CD4-positive, alpha-beta T cell (primary cell): ENCODE measurements at regions not wholly inside any gene's neighbourhood (a gene's known extent, or its start where the extent isn't known, plus 50 kb on each side); places are given as distances from the start of the nearest gene placed in this dataset.

Experiments
- ATAC-seq: fragments of 200-7000 bp; cut with Tn5 transposase; one replicate; pipeline ENCODE4 v1.10.0; 2022; ENCODE audit warnings: mild to moderate bottlenecking; ENCODE audit not compliant: poor library complexity
- CTCF ChIA-PET: fragments of 350-600 bp; sonication (Branson Sonifier 250); formaldehyde crosslinking; loops from one replicate; lab custom pipeline; 2021; ENCODE audit warnings: antibody characterized with exemption, inconsistent platforms; lab: Charles Lee
- POLR2A ChIA-PET: fragments of 350-600 bp; sonication (Branson Sonifier 250); formaldehyde crosslinking; loops from one replicate; lab custom pipeline; 2021; ENCODE audit warnings: antibody characterized with exemption, inconsistent platforms; lab: Charles Lee
- DNase-seq, 14 experiments: peaks; one replicate each; pipeline ENCODE4 v3.0.0-alpha.2; 2013 to 2020; ENCODE audit warnings: mixed read lengths in 2 of 14
- H3K27ac ChIP-seq, 2 donors: one replicate each; pipeline versions ENCODE4 v1.5.1 to v1.7.0; 2013; ENCODE audit warnings: low read length in 2 of 2, low read depth in 1 of 2, mild to moderate bottlenecking in 1 of 2
- H3K27me3 ChIP-seq, 2 experiments: 1 replicate in 1 of 2; 2 replicates in 1 of 2; pipeline versions ENCODE4 v1.6.1 to v1.7.0; 2013; ENCODE audit warnings: low read length in 2 of 2, control low read depth in 1 of 2, mild to moderate bottlenecking in 1 of 2, moderate library complexity in 1 of 2; ENCODE audit not compliant: insufficient read depth in 2 of 2, control insufficient read depth in 1 of 2
- H3K36me3 ChIP-seq: one replicate; pipeline ENCODE4 v1.6.1; 2013; ENCODE audit warnings: low read length, control low read depth; ENCODE audit not compliant: insufficient read depth
- H3K4me1 ChIP-seq: one replicate; pipeline ENCODE4 v1.6.1; 2013; ENCODE audit warnings: low read length, control low read depth; ENCODE audit not compliant: insufficient read depth
- H3K4me3 ChIP-seq: one replicate; pipeline ENCODE4 v1.5.1; 2013; ENCODE audit warnings: mild to moderate bottlenecking, low read length, moderate library complexity
- H3K9me3 ChIP-seq, 2 experiments: 1 replicate in 1 of 2; 2 replicates in 1 of 2; pipeline versions ENCODE4 v1.6.1 to v1.7.0; 2013; ENCODE audit warnings: low read length in 2 of 2, mild to moderate bottlenecking in 2 of 2, control low read depth in 1 of 2, moderate library complexity in 1 of 2; ENCODE audit not compliant: control insufficient read depth in 1 of 2, insufficient read depth in 1 of 2
- H3K27ac Mint-ChIP-seq: one replicate; pipeline ENCODE4 v1.8.0; 2020; ENCODE audit warnings: mixed read lengths
- H3K27me3 Mint-ChIP-seq: one replicate; pipeline ENCODE4 v1.8.0; 2021; ENCODE audit warnings: mixed read lengths
- H3K36me3 Mint-ChIP-seq: one replicate; pipeline ENCODE4 v1.8.0; 2021; ENCODE audit warnings: low read depth, mixed read lengths
- H3K4me1 Mint-ChIP-seq: one replicate; pipeline ENCODE4 v1.8.0; 2021; ENCODE audit warnings: low read depth, mixed read lengths
- H3K4me3 Mint-ChIP-seq: one replicate; pipeline ENCODE4 v1.8.0; 2020; ENCODE audit warnings: mild to moderate bottlenecking, mixed read lengths
- H3K9me3 Mint-ChIP-seq: one replicate; pipeline ENCODE4 v1.8.0; 2020; ENCODE audit warnings: mixed read lengths
- CTCF ChIP-seq: fragments of 200-600 bp; IDR thresholded peaks from one replicate; pipeline ENCODE4 v1.8.0; 2022; ENCODE audit warnings: antibody characterized with exemption, mild to moderate bottlenecking
- intact Hi-C, 2 experiments: fragments of 100-400 bp; cut with DNase I in 1 of 2; cut with micrococcal nuclease in 1 of 2; formaldehyde crosslinking; loops; one replicate each; pipeline versions ENCODE4 v1.15.1 to v1.9.0; 2023 to 2025; cut with DNase I, micrococcal nuclease

- no peaks in the 10 kb centered on the region for H3K4me1 Mint-ChIP-seq
- intact Hi-C loops = no loop called here
- H3K9me3 ChIP-seq = no peaks in the 10 kb centered on the region
- no peak overlapping the region for H3K27ac ChIP-seq
- H3K4me3 ChIP-seq = no peak overlapping the region
- no peaks in the 10 kb centered on the region for H3K36me3 Mint-ChIP-seq
- peaks cover 7% of the 10 kb centered on the region for H3K9me3 Mint-ChIP-seq
- H3K27ac Mint-ChIP-seq = no peak overlapping the region
- no peak for TF ChIP-seq CTCF
- no peaks in the 10 kb centered on the region for H3K4me1 ChIP-seq
- ChIA-PET POLR2A (no interaction called here), CTCF (no interaction called here)
- DNase-seq (no peak), ATAC-seq (no peak)
- peaks cover under 1% of the 10 kb centered on the region for H3K27me3 Mint-ChIP-seq
- no peak overlapping the region for H3K4me3 Mint-ChIP-seq
- no peaks in the 10 kb centered on the region for H3K27me3 ChIP-seq
- H3K36me3 ChIP-seq = no peaks in the 10 kb centered on the region
These were observed 536.2 kb upstream of the ZFHX3 start for GRCh38 chr16:73584157-73584556.

GRCh38 chr16:73572135-73572828, 524.4 kb upstream of the ZFHX3 start:
- Mint-ChIP-seq H3K27ac (no peak overlapping the region), H3K4me1 (no peaks in the 10 kb centered on the region), H3K36me3 (no peaks in the 10 kb centered on the region), H3K4me3 (no peak overlapping the region), H3K27me3 (peaks cover 9% of the 10 kb centered on the region), H3K9me3 (peaks cover 3% of the 10 kb centered on the region)
- intact Hi-C loops = no loop called here
- no peaks in the 10 kb centered on the region for H3K36me3 ChIP-seq
- H3K9me3 ChIP-seq = peaks cover 0 to 5% of the 10 kb centered on the region in 2 experiments
- no peak for DNase-seq
- H3K4me1 ChIP-seq = no peaks in the 10 kb centered on the region
- no peak overlapping the region for H3K27ac ChIP-seq
- no peaks in the 10 kb centered on the region for H3K27me3 ChIP-seq
- ATAC-seq = no peak
- no peak overlapping the region for H3K4me3 ChIP-seq
- POLR2A ChIA-PET = no interaction called here
- CTCF ChIA-PET = no interaction called here
- TF ChIP-seq CTCF = no peak

- peaks cover 0 to 9% of the 10 kb centered on the region in 2 experiments for H3K9me3 ChIP-seq
- H3K4me1 ChIP-seq = no peaks in the 10 kb centered on the region
- no peak for ATAC-seq
- no peak for DNase-seq
- no peak for TF ChIP-seq CTCF
- H3K27me3 ChIP-seq = no peaks in the 10 kb centered on the region
- H3K27me3 Mint-ChIP-seq = no peaks in the 10 kb centered on the region
- H3K9me3 Mint-ChIP-seq = no peaks in the 10 kb centered on the region
- no peak overlapping the region for H3K4me3 Mint-ChIP-seq
- no peak overlapping the region for H3K27ac ChIP-seq
- H3K36me3 Mint-ChIP-seq = no peaks in the 10 kb centered on the region
- ChIA-PET CTCF (interaction anchor here (1.4 kb wide), 1 partner anchor 19 kb away, joined by 5 read pairs; no protein-coding TSS in a partner anchor), POLR2A (no interaction called here)
- H3K4me3 ChIP-seq = no peak overlapping the region
- no peaks in the 10 kb centered on the region for H3K4me1 Mint-ChIP-seq
- intact Hi-C loops = no loop called here
- no peaks in the 10 kb centered on the region for H3K36me3 ChIP-seq
- H3K27ac Mint-ChIP-seq = no peak overlapping the region
These were observed 521.5 kb upstream of the ZFHX3 start for GRCh38 chr16:73569266-73569980.
